ENCODE measurements at regions not wholly inside any gene's neighbourhood (a gene's known extent, or its start where the extent isn't known, plus 50 kb on each side); places are given as distances from the start of the nearest gene placed in this dataset.

DNA sequence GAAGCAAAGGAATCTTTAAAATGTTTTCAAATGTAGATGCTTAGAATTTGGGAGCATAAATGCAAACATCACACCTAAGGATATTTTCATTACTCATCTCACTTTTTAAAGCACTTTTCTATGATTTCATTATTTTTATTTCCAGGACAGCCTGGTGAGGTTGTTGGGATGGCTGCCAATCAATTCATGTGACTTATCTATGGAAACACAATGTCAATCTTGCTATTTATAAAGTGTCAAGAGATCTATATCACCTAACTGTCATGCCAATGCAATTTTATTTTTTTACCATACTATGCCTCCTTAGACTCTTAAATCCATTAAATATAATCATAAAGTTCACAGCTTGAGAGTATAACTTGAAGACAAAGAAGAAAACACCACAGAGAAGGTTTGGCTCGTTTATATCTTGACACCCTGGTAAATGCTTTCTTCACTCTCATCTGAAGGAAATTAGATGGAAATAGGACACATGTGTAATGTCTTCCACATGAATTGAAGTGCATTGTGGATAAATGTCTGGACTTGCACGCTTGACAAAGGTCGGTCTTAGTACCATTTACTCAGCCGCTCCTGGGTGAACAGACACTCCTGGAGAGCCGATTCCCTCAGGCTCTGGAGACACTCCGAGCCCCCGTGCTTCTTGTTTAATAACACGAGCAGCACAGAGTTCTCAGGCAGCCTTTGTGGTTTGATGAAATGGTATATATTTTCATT, 425.7 kb upstream of the FAT1 start:
- no peak for DNase-seq

DNA sequence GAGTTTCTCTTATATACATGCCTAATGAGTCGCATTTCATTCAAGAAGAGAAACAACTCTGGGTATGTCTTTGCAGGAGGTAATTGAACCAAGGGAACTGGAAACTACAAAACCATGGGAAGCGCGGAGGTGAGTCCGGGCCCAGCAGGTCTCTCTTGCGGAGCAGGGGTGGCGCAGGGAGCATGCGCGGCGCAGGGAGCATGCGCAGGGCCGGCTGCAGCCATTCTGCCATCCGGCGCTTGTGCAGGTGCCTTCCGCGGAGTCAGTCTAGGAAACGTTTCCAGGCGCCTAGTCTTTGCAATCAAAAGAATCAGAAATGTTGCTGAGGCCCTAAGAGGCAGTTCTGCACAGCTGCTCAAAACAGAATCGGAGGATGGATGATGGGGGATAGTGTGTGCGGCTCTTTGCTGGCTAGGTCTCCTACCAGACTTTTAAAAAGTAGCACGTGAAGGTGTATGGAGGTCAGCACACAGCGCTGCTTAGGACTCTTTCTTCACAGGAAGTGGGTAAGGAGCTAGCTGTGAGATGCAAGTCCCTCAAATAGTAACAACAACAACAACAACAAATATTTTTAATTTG, 433.8 kb upstream of the FAT1 start:
- DNase-seq = no peak

DNA sequence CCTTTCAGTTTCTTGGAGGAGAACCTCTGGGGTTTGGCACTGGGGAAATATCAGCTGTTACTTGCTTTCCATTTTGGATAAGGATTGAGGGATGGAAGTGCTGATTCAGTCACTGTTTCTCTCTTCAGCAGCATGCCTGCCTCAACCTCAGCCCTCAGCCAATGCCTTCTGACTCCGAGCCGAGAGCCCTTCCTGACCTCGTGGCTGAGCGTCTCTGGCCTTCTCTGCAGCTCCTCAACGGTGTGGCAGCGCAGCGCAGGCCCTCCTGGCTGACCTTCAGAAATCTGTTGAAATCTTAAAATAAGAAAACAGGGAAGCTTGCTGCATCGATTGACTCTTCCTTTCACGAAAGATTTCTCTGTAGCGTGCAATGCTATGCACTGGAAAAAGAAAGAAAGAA, 434.3 kb upstream of the FAT1 start:
- DNase-seq = no peak

DNA sequence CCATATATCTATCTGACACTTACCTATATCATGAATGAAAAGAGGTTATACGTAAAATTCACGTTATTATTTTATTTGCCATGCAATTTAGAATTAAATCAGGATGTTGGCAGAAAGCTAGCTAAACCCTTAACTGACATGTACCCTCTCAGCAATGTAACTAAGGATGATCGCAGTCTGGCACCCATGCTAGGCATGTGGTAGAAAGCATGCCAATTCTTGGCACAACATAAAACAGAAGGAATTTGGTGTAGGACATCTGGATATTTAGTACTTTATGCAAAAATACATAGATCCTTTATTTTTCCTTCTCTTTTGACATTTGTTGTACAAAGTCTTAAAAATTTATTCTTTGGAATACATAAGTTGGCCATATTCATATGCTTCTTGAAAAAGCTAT, 436.8 kb upstream of the FAT1 start:
- DNase-seq = no peak

DNA sequence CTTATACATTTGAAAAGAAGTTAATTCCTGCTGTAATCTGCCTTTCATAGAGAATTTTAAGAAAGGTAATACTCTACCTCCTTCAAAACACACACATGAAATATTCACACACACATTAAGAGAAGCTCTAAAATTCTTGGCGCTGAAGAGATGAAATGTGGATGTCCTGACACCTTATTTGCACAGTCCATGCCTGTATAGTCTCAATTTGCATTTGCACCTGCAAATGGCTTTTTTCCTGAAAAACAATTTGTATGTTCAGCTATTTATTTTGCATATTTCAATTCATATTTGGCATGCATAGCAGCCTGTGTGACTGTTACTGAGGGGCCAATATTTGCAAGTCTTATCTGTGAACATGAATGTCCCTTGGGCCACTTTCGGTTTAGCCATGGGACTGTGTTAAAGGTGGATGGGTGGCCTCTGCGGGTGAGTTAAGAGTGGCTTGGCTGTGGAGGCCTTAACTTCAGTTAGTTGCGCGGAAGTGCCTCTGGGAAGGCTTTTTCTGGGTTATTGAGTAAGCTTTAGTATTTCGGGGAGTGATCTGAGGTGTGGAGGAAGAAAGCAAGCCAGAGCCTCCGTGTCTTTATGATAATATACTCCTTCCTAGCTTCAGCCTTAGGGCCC, 443.3 kb upstream of the FAT1 start:
- DNase-seq = no peak

DNA sequence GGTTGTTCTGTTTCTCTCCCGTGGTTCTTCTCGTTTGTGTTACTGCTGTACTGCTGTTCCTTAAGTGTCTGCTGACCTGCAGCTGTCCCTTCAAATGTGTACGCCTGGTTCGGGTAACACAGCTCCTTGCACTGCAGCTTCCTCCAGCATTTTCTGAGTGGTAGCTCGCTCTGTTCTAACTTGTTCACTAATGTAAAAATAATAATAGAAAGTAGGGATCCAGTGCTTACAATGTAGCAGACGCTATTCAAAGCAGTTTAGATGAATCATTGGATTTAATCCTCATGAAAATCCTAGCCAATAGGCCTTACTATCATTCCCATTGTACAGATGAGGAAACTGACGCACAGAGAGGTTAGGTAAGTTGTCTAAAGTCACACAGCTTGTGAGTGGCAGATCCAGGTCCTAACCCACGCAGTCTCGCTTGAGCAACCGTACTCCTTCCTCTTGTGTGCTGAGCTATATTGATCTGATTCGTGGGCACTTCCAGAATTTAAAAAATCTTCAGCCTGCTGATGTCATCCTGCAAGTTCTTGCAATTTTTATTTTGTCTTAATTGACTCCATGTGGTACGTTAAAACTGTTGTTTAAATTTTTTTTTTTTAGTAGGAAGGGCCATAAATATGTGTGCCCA, 448.2 kb upstream of the FAT1 start:
- peak; percentile 1 for DNase-seq

DNA sequence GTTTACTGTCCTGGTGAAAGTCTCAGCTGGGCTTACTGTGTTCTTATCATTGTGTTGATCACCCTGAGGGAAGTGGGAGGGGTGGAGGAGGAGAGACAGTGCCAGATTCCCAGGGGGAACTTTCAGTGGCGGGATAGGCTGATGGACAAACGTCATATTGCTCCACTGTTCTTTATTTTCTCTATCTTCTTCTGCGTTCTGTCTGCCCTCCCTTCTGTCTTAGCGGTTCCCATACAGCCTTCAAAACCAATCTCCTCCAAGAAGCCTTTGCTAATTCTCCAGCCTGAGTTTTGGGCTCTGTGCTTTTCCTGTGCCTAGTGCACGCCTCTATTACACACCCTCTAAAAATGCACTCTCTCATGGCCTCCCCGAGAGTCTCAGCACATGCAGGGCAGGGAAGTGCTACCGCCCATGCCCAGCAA, 448.7 kb upstream of the FAT1 start:
- no peak for DNase-seq

DNA sequence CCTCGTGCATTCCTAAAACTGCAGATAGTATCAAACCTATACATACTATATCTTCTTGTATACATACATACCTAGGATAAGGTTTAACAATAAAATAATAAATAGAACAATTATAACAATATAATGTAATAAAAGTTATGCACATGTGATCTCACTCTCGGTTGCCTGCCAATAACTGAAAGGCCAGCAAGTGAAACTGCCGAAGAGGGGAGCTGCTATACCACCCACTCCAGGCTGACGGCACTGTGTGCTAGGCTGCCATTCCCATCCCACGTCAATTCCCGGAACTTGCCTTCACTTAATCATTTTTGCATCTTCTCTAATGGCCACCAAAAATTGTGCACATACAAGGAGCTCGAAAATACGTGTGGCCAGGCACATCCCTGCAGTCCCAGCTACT, 451.1 kb upstream of the FAT1 start:
- DNase-seq = no peak

DNA sequence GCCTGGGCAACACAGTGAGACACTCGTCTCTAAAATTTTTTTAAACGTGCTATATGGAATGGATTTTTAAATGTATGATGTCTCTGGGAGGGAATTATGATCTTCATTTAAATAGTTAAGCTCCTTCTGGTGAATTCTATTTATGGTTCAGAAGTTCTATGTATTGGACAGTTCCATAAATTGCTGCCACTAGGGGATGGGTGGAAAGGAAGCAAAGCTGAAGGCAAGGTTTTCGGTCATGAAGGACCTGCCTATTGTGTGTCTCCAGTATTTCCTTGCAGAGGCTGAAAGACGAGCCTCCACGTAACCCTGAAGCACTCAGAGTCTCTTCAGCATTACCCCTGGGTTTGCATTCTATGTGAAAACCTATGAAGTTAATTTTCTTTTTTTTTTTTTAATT, 451.5 kb upstream of the FAT1 start:
- DNase-seq = no peak

DNA sequence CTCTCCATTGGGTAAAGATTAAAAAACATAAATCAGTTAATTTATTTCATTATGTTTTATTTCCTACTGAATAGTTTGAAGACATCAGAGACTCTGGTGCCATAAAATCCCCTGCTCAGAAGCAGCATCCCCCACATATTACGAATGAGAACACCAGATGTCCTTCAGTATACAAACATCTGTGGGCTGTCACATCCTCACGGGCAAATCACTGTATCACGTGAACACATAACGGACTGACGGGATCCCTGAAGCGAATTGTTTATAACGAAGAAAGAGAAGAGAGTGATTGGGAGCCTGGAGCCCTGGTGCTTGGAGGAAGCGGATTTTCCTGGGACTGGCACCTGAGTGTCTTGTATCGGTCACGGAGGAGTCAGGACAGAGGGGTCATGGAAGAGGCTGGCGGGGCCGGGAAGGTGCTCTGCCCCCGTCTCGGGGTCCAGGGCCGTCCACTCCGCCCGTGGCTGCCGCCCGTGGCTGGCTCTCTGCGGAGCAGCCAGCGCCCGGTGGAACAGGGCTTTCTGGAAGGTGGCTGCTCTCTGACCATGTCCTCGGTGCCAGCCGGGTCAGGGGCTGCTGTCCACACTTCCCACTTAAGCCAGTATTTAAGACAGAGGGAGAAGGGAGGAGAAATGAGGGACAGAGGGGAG, 452.7 kb upstream of the FAT1 start:
- no peak for DNase-seq

DNA sequence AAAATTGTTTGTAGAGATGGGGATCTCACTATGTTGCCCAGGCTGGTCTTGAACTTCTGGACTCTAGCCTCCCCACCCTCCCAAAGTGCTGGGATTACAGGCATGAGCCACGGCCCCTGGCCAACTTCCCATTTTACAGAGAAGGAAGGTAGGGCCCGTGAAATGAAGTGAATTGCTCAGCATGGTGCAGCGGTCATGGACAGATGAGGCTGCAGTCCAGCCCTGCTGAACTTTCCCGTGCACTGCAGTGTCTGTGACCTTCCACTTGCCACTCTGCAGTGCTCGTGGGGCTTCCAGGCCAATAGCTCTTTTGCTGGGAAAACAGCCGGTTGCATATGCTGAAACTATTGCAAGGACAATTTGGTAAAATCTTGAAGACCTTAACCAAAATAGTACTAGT, 454.4 kb upstream of the FAT1 start:
- DNase-seq = no peak

DNA sequence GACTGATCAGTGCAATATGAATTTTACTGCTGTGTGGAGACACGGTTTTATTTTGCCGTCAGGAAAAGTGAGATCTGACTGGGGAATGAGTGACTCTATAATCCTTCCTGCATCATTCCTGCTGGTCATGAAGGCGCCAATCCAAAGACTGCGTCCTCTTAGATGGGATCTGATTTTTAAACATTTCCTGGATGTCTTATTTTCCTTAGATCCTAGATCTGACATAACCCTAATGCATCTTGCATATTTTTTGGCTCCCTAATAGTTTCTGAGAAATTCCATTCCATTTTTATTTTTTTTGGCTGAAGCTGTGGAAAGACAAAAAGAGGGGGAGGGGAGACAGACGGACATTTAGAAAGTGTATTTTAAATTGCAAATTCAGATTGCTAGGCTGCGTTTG, 454.9 kb upstream of the FAT1 start:
- no peak for DNase-seq

DNA sequence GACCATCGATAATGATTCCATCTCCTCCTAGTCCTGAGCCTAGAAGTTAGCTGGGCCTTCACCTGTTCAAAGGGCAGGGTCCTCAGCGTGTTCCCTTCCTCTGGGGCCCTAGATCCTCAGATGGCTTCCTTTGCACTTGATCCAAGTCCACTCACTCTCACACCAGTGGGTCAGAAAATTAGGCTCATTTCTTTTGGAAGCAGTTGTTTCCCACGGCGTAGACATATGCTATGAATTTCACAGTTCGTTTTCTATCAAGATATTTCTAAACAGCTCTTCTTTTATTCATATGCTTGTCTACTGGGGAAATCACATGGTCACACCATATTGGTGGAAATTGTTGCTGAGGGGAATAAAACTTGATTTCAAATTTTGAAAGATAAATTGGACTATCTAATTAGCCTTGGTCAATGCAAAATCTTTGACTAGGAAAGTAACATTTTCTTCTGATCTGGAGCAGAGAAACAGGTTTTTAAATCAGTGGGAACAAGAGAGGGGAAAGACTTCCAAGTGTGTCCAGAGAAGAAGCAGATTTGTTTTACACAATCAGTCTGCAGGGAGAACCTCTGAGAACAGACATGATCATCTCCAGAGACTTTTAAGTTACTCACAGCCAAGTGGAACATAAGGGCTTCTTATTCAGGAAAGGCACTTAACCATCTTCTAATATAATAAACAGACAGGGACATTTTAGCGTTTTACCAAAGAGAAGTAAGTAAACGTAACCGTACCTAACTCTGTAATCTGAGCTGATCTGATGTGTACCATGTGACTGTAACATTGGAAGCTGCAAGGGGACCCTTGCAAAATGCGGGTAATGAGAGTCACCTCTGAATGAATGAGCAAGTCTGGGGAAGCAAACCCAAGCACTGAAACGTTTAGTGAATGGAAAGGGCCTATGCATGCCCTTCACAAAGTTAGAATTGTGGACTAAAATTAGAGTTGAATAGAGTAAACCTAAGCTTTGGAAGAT, 455.7 kb upstream of the FAT1 start:
- no peak for DNase-seq

DNA sequence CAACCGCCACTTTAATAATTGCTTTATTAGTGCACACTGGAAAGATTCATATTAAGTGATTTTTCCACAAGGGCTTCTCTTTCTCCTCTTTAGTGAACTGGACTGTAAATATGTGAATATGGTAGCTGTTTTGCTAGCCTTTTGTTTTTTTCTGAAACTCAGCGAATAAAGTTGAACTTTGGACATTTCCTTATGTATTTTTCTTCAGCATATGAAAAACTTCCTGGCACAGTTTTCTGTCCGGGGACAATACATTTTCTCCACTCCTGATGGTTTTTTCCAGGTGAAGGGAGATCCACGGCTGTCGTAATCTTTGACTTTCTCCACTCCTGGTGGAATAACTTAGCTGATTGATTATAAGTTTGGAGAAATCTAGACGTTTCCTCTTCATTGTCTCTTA, 457.4 kb upstream of the FAT1 start:
- DNase-seq = no peak

DNA sequence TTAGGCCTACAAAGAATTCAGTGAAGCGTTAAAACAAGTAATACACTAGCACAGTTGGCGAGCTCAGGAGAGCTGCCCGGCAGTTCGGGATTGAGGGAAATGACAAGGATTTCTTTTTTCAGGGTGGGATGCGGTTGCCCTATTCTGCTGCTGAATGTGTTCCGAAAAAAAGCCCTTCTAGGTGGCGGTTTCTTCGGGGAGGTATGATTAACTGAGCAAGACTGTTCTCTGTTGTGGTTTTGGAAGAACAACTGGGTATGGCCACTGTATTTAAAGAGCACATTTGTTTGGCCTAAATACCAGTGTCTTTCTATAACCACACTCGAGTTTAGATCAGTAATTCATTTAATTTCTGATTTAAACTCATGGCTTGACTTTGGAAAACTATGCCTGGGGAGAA, 459.7 kb upstream of the FAT1 start:
- no peak for DNase-seq

DNA sequence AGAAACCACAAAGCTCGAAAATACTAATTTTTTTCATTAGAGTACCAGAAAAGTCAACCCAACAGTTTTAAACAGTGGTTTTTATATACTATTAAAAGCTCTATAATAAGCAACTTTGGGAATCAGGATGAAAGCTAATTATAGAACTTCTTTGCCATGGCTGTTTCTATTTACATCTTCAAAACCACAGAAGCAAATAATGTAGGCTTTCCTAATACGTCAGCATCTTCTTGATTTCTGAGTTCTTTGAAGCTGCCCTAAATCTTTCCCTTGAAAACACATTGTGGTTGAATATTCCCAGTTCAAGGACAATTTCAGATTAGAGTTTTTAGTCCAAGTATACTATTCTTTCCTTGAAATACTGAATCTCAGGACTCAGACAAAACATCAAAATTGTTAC, 460.2 kb upstream of the FAT1 start:
- no peak for DNase-seq

DNA sequence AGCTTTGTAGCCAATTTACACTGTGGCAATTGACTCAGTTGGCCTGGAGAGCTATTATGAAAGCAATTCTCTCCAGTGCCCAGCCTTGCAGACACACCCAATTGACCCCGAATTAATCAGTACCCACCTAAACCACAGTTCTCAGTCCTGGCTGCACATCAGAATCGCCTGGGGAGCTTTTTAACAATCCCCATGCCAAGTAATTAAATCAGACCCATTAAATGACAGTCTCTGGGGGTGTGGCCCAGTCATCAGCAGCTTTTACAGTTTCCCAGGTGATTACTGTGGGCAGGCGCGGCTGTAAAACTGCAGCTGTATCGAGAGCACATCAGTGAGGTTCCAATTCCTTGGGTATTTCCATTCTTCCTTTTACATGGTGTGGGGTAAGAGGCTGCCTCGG, 460.9 kb upstream of the FAT1 start:
- no peak for DNase-seq

DNA sequence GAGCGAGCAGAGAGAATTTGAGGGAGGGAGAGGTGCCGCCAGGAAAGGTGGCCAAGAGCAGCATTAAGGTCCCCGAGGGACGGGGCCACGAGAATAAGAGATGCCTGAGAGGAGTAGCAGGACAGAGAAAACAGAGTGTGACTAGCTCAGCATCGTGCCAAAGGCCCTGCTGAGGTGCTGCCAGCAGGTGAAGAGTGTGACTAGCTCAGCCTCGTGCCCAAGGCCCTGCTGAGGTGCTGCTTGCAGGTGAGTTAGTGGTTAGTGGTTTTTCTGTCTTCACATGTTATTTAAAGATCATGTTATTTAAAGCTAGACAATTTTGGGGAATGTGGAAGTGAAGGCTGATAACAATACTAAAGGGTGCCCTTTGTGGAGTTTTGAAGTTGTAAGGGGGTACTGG, 464.5 kb upstream of the FAT1 start:
- DNase-seq = no peak

DNA sequence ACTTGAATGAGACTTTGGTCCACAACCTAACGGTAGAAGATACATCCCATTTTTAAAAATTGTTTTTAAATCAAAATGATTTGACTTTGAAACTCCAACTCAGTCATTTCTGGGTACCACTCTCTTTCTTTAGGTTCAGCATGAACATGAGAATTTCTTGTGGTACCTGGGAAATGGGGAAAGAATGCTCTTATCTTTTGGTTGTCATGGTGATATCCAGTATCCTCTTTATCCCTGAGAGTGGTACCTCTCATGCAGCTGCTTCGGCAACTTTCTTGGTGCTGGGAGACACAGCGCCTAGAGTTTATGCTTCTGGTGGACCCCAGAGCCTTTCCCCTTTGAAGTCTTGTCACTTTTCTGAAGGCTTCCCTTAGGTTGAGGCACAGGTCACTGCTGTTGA, 465.1 kb upstream of the FAT1 start:
- no peak for DNase-seq

DNA sequence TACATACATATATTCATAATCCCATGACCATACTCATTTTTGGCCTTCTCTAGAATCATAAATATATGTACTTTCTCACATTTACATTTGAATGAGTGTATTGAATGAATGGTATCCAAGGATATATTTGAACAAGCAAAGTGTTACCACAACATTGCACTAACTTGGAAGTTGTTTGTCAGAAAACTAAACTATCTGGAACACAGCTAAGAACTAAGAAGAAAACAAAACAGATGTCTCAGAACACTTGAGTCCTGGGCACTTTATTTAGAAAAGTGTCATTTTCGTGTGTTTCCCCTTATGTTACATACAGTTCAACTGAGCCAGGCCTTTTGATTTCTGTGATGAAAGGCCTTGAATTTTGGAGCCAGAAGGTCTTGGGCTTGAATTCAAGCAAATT, 466.7 kb upstream of the FAT1 start:
- no peak for DNase-seq

DNA sequence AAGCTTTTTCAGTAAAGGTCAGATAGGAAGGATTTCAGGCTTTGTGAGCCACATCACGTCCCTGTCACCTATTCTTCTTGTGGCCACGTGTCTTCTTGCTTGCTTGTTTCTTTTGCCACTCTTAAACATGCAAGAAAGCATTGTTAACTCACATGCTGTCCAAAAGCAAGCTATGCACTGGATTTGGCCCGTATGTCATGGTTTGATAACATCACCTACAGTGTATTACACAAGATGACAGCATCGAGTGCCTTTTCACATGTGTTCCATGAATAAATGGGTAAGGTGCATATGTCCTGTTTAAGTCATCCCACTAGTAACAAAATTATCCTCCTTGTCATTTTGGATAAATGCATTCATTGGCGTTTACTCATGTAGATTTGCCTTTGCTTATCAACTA, 468.0 kb upstream of the FAT1 start:
- no peak for DNase-seq

DNA sequence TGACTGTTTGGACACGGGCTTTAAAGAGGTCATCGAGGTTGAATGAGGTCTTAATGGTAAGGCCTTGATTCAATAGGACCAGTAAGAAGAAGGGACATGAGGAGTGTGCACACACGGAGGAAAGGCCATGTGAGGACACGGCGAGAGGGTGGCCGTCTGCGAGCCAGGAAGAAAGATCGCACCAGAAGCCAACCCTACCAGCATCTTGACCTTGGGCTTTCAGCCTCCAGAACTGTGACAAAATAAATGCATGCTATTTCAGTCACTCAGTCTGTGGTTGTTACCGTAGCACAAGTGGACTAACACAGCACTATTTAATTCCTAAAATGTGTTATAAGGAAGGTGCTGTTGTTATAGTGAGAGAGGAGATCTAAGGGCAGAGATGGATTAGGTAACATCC, 468.6 kb upstream of the FAT1 start:
- no peak for DNase-seq

DNA sequence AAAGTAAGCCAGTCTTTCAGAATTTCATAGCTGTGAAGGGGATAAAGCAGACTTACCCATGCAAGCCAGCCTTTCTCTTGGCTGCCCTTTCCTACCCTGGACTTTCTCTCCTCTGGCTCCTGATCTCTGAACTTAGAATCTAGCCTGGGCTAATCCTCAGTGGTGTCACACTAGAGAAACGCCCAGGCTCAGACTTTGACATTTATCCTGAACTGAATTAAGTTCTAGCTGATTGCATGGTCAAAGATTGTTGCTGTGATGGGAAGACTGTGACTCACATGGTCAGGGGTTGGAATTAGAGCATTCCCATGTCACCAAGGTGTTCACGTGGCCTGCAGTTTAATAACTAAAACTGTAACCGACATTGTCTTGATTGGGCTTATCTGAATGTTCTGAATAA, 469.5 kb upstream of the FAT1 start:
- DNase-seq = no peak
